ENCODE measurements at regions not wholly inside any gene's neighbourhood (a gene's known extent, or its start where the extent isn't known, plus 50 kb on each side); places are given as distances from the start of the nearest gene placed in this dataset.

GRCh38 chrX:20789103-20789502, 522.4 kb upstream of the RPS6KA3 start:
- no peaks in the 10 kb centered on the region for H3K36me3 ChIP-seq
- no peaks in the 10 kb centered on the region for H3K27me3 ChIP-seq
- TF ChIP-seq CTCF (IDR thresholded peaks at IDR 0.05) (no peak), POLR2A (IDR thresholded peaks at IDR 0.05) (no peak)
- intact Hi-C loops (cut with DNase I; ENCODE audit: low total_unique reads), result no loop called here
- no peak overlapping the region for H3K27ac ChIP-seq
- no peak for DNase-seq
- H3K4me1 ChIP-seq, result no peaks in the 10 kb centered on the region
- no peaks in the 10 kb centered on the region for H3K9me3 ChIP-seq
- H3K4me3 ChIP-seq, result no peak overlapping the region

GRCh38 chrX:20767346-20767745, 500.6 kb upstream of the RPS6KA3 start:
- Histone ChIP-seq H3K4me3 (no peak overlapping the region), H3K4me1 (no peaks in the 10 kb centered on the region), H3K9me3 (no peaks in the 10 kb centered on the region), H3K27me3 (no peaks in the 10 kb centered on the region), H3K36me3 (no peaks in the 10 kb centered on the region), H3K27ac (no peak overlapping the region)
- intact Hi-C loops (cut with DNase I; ENCODE audit: low total_unique reads), result no loop called here
- DNase-seq, result no peak
- TF ChIP-seq POLR2A (IDR thresholded peaks at IDR 0.05), result no peak

GRCh38 chrX:20756585-20756984, 489.9 kb upstream of the RPS6KA3 start:
- Histone ChIP-seq H3K4me3 (no peak overlapping the region), H3K9me3 (no peaks in the 10 kb centered on the region), H3K27me3 (no peaks in the 10 kb centered on the region), H3K36me3 (no peaks in the 10 kb centered on the region), H3K27ac (no peak overlapping the region), H3K4me1 (no peaks in the 10 kb centered on the region)
- intact Hi-C loops (cut with DNase I; ENCODE audit: low total_unique reads), result no loop called here
- DNase-seq, result no peak
- TF ChIP-seq POLR2A (IDR thresholded peaks at IDR 0.05) (no peak), CTCF (IDR thresholded peaks at IDR 0.05) (no peak)

GRCh38 chrX:20753076-20753475, 486.4 kb upstream of the RPS6KA3 start:
- Histone ChIP-seq H3K36me3 (no peaks in the 10 kb centered on the region), H3K4me1 (no peaks in the 10 kb centered on the region), H3K9me3 (no peaks in the 10 kb centered on the region), H3K27ac (no peak overlapping the region), H3K27me3 (no peaks in the 10 kb centered on the region), H3K4me3 (no peak overlapping the region)
- no peak for DNase-seq
- intact Hi-C loops (cut with DNase I; ENCODE audit: low total_unique reads), result no loop called here
- no peak for TF ChIP-seq CTCF (IDR thresholded peaks at IDR 0.05)

- Histone ChIP-seq H3K4me1 (no peaks in the 10 kb centered on the region), H3K9me3 (no peaks in the 10 kb centered on the region), H3K27me3 (no peaks in the 10 kb centered on the region), H3K4me3 (no peak overlapping the region), H3K27ac (no peak overlapping the region), H3K36me3 (no peaks in the 10 kb centered on the region)
- no peak for DNase-seq
- intact Hi-C loops (cut with DNase I; ENCODE audit: low total_unique reads), result no loop called here
- TF ChIP-seq POLR2A (IDR thresholded peaks at IDR 0.05) (no peak), CTCF (IDR thresholded peaks at IDR 0.05) (no peak)
Measured at GRCh38 chrX:20746690-20747089, 480.0 kb upstream of the RPS6KA3 start.

- H3K4me1 ChIP-seq, result no peaks in the 10 kb centered on the region
- intact Hi-C loops (cut with DNase I; ENCODE audit: low total_unique reads), result no loop called here
- TF ChIP-seq CTCF (IDR thresholded peaks at IDR 0.05) (no peak), POLR2A (IDR thresholded peaks at IDR 0.05) (no peak)
Measured at GRCh38 chrX:20743046-20743445, 476.3 kb upstream of the RPS6KA3 start.

More at GRCh38 chrX:20743046-20743445, 476.3 kb upstream of the RPS6KA3 start:
- H3K27me3 ChIP-seq, result no peaks in the 10 kb centered on the region
- no peak overlapping the region for H3K4me3 ChIP-seq
- DNase-seq, result no peak
- no peaks in the 10 kb centered on the region for H3K9me3 ChIP-seq
- H3K27ac ChIP-seq, result no peak overlapping the region
- H3K36me3 ChIP-seq, result no peaks in the 10 kb centered on the region
